HG03159 (cell line): ENCODE measurements at regions not wholly inside any gene's neighbourhood (a gene's known extent, or its start where the extent isn't known, plus 50 kb on each side); places are given as distances from the start of the nearest gene placed in this dataset.
"Not testable (repeated sequence)": the region's sequence is repeated elsewhere in the genome, so short reads cannot be mapped to it uniquely, and the experiment has no call there.

Experiments used
- ATAC-seq: cut with Tn5 transposase; IDR thresholded peaks from one replicate; pipeline ENCODE4 v1.9.1; 2021; ENCODE audit warnings: mild to moderate bottlenecking, moderate library complexity; ENCODE audit not compliant: unreplicated experiment

DNA sequence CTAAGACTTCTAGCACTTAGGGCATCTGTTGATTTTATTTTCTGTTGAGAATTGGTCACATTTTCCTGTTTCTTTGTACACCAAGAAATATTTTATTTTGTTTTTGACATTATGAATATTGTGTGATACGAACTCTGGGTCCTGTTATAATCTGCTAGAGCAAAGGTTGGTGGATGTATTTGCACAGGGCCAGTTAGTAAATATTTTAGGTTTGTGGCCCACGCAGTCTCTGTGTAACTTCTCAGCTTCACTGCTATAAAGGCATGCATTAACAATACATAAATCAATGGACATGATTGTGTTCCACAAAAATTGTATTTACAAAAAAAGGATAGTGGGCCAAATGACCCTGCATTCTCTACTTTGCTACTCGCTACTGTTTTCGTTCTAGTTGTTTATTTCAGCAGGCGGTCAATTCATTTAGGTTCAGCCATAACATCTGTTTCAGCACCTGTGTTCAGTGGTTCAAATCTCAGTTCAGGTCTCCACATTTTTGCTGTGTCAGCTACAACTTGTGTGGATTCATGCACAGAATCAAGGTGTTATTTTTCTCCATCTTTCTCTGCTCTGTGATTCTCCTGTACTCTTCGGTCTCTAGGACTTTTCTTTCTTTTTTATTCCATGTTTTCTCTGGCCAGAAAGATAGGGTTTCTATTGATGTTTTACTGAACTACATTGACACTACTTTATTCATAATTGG lies 786.2 kb downstream of the ETS1 start:
- no peak for ATAC-seq

DNA sequence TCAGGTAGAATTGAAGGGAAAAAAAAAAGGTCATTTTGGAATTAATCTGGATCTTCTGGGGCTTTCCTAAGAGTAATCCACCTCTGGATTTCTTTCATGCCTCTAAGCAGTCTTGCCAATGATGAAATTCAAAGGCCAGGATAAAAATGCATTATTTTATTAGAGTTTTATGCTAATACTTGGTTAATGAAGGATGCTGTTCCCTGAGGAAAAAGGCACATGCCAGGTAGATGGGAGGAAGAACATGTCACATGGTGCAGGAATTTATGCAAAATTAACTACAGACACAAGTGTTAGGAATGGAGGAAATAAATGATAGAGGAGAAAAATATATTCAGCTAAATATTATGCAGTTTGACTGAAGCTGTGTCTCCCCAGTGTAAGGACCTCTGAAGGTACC lies 792.0 kb downstream of the ETS1 start:
- no peak for ATAC-seq

DNA sequence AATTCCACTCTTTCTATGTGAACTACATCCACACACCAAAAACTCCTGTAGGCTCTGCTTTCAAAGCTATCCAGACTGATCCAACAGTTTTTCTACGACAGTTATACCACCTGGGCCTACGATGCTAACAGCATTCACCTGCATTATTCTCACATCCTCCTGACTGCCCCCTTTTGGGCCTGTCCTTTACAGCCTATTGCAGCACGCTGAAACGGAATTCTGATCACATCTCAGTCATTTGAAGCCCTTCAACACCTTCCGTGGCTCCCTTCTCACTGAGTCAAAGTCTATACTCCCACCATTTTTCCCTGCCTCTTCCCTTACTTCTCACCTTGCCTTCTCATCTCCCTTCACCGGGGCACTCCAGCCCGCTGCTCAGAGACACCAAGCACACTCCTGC lies 791.3 kb upstream of the KIRREL3 start:
- no peak for ATAC-seq

DNA sequence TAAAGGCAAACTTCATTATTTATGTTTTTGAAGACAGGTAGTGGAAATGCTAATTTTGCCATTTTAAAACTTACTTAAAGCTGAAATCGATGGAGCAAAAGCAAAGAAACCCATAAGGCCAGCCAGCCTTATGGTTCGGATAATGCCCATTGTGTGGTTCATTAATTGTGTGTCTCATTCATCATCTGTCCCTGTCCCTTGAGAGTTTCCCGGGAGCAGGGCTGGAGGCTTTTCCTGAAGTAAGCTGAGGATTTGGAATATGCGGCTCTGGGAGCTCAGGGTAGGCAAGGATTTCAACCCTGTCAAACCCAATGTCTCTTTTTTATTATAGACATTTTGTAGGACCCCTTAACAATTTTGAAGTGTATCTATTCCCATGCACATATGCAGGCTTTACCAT lies 790.0 kb upstream of the KIRREL3 start:
- ATAC-seq, result no peak

DNA sequence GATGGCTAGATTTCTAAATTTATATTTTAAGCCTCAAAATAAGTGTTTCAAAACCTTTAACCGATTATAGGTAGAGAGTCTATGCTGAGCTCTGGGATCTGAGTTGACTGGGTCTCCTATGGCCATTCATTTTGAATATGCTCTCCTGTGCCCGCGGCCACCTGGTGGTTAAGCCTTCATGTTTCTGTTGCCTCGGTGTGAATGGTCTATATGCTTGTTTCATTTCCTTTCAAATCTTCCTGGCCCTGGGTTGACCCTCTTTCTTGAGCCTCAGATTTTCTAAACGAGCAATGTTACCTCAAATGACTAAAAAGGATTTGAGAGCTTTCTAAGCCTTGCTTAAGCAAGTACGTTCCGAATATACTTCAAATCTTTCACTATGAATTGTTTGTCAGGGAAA lies 789.4 kb upstream of the KIRREL3 start:
- ATAC-seq, result peak; percentile 69

- ATAC-seq, result not testable (repeated sequence)
Observed at GRCh38 chr11:127772938-127773337, 772.4 kb upstream of the KIRREL3 start.

GRCh38 chr11:127768931-127769330 lies 768.4 kb upstream of the KIRREL3 start:
- not testable (repeated sequence) for ATAC-seq

GRCh38 chr11:127766734-127767133 lies 766.2 kb upstream of the KIRREL3 start:
- no peak for ATAC-seq

DNA sequence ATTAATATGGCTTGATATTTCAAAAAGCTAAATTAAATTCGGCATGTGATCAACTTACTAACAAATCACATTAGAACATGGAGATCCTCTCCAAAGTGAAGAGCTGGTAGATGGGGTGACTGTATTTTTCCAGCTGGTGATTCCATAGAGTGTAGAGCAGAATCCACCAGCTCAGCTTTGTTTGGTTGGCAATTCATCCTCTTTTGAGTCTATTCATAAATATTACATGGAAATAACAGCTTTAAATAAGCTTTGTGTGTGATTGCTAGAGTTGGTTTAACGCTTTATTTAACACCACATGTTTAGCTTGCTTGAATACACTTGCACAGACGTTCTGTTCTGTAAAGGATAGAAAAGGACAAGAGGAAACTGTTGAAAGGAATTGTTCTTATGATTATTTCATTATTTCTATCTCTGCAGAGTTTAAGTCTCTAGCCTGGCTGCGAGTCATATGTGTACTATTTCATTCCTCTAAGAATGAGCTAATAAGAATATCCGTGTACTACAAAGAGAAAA lies 738.3 kb upstream of the KIRREL3 start:
- no peak for ATAC-seq

DNA sequence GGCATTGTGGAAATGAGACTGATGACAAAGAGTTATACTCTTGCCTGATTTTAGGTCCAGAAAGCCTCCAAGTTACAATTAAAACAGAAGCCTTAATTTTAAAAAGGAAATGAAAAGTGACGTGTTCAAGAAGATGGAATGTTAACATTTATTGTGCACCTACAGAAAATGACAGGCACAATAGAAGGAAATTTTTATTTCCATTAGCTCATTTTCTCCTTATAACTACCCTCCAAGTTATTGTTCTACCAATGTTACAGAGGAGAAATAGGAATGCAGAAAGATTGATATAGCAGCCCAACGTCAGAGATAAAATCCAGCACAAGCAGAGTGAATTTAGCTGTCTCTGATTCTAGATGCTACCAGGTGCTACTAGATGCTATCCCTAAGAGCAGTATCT lies 736.9 kb upstream of the KIRREL3 start:
- no peak for ATAC-seq

GRCh38 chr11:127733552-127733951 lies 733.0 kb upstream of the KIRREL3 start:
- ATAC-seq, result no peak

GRCh38 chr11:127726367-127726766 lies 725.8 kb upstream of the KIRREL3 start:
- no peak for ATAC-seq

- ATAC-seq, result no peak
Observed at GRCh38 chr11:127723714-127724113, 723.1 kb upstream of the KIRREL3 start.

GRCh38 chr11:127713226-127713625 lies 712.7 kb upstream of the KIRREL3 start:
- no peak for ATAC-seq

DNA sequence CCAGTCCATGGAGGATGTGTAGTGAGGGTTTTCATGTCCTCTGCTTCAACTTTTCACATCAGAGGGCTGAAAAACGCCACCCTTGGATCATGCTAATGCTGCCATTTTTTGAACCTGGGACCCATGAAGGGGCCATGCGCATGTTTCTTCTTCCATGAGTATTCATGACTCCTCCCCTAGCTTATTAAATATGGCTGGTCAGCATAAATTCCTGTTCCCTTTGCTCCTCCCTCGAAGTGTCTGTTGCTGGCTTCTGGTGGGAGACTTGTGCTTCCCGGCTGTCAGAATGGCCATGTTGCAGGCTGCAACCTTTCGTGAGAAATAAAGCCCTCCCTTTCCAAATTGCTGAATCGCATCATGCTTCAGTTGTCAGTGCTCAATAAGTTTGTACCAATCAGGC lies 711.2 kb upstream of the KIRREL3 start:
- no peak for ATAC-seq

DNA sequence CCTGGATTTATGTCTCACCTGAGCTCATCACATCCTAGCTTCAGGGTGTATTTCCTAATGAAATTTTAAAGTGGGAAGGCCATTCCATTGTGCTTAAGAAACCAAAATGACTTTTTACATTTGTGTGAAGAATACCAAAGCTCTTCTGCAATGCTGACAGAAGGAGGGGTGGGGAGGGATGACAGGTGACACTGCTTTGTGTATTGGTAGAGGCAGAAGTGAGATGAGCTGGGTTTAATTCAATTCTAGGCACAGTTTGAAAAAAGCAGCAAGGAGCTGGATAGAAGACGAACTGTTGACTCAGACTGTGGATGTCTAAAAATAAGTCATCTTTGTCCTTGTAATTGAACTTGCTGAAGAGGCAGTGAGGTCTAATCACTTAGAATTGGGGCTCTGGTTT lies 710.3 kb upstream of the KIRREL3 start:
- ATAC-seq, result no peak

DNA sequence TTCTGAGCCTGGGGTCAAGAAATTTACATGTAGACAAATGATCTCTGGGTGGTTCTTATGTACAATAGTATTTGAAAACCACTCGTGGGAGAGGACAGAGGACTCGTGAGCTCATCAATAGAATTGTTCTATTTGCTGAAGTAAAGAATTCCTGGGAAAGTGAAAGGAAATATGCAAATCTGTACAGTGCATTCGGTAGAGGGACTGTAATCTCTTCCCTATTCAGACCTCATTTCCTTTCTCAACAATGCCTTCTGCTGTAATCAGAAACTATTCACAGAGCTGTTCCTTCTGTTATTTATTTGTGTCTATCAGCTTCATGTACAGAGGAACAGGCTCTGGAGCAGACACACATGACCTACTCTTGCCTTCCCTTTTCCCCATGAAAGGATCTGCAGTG lies 709.4 kb upstream of the KIRREL3 start:
- no peak for ATAC-seq

DNA sequence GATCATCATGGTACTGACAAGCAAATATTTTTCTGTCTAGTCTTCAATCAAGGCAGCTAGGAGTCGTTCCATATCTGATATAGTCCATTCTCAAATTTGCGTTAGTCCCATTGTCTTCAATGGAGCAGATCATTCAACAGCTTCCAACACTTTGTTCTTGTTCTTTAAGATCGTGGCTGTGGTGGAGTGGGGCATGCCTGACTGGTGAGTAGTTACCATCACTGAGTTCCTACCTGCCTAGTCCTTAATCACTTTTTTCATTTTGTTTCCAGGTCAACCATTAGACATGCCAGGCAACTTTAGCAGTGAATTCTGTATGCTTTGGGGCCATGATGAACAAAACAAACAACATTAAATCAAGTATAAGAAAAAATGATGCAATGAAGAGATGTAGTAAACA lies 693.1 kb upstream of the KIRREL3 start:
- no peak for ATAC-seq

DNA sequence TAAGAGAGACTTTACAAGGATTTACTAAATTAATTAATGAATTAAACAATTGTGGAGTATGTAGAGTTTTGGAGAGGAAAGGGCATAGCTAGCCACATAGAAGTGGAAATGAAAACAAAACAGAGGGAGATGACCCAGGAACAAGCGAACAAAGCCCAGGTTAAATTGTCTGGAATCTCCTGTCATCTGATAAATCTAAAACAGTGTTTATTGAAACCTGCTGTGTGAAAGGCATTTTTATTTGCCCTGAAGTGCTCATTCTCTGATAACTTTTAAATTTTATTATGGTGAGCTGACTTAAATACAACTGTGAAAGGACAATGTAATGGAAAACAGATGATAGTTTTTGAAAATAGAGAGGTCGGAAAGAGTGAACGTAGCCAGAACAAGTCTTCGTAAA lies 682.8 kb upstream of the KIRREL3 start:
- ATAC-seq, result no peak

DNA sequence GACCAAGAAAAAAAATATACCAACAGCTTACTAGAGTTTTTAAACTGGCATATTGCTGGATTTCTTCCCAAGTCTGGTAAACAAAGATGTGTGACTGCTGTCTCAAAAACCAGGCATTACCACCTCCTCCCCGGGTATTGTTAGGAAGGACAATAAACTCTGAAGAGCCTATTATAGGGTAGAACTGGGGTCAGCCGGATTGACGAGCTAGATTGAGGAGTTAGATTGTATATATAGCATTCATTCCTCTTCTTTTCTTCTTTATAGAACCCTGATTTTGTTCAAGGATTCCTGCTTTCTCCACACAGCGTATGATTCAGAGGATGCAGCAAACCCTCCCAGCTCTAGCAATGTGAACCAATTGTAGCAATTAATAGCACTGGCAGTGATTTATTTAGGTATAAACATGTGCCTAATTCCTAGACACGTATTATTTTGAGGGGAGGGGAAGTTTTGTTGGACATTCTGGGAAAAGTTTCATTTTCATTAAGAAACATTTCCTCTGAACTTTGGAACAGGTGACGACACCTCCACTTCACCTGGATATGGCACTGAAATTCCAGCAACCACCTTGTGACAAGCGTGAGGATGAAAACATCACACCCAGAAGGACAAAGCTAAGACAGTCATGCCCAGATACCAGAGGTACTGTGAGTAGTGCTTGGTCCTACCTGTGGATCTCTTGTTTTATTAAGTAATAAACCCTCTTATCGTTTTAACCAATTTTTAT lies 679.4 kb upstream of the KIRREL3 start:
- no peak for ATAC-seq

- no peak for ATAC-seq
Observed at GRCh38 chr11:127678631-127679030, 678.1 kb upstream of the KIRREL3 start.

DNA sequence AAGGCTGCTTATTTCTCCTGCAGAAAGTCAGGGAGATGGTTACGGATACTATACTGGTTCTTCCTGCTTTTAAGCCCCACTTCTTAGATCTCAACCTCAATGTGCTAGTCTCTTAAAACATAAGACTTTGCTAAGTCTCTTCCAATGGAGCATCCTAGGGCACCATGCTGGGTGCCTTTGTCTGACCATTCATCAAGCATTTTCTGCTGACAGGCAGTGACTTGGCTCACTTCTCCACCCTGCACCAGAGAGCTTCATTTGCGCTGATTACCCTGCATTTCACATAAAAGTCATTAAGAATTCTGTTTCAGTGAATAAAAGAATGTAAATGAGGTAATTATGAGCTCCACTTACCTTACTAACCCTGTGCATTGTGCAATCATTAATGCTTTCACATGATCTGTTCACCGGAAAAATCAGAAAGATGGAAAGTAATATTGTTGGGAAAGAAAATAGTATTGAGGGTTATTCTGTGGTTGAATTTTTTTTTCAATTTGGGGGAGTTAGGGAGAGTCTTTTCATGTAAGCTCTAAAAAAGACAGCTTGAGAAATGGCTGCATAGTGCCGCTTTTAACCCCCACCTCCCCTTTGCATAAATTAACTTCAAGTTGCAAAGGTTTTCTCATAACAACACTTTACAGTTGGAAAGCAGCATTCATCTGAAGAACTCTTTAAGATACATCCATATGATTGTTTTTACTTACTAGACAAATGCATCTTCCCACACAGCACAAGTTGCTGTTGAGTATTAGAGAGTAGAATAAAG lies 677.3 kb upstream of the KIRREL3 start:
- no peak for ATAC-seq
